ENCODE measurements at regions not wholly inside any gene's neighbourhood (a gene's known extent, or its start where the extent isn't known, plus 50 kb on each side); places are given as distances from the start of the nearest gene placed in this dataset.

DNA sequence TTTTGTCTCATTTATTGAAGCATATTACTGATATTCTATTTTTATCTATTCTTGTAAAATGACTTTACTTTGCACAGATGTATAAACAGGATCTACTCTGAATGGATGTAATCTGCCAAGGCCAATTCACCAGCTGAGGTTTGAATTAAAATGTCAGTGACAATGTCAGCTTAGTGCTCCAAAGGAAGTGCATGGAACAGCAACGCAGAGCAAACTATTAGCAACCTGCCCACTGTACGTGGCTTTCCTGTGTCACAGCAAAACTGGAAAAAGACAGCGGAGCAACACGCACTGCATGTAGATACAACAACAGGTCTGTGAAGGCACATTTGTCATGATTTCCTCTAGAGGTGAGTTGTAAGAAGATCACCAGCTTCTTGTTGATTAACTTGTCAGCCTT lies 409.4 kb downstream of the MED10 start:
- Histone ChIP-seq H3K4me3 (no peak overlapping the region), H3K4me1 (ENCODE audit: low read depth) (no peaks in the 10 kb centered on the region), H3K9me3 (no peaks in the 10 kb centered on the region), H3K36me3 (ENCODE audit: low read depth) (no peaks in the 10 kb centered on the region)
- ATAC-seq (no peak), DNase-seq (no peak)
- intact Hi-C loops (cut with DNase I, micrococcal nuclease) = no loop called here
- TF ChIP-seq, protein P1, sequence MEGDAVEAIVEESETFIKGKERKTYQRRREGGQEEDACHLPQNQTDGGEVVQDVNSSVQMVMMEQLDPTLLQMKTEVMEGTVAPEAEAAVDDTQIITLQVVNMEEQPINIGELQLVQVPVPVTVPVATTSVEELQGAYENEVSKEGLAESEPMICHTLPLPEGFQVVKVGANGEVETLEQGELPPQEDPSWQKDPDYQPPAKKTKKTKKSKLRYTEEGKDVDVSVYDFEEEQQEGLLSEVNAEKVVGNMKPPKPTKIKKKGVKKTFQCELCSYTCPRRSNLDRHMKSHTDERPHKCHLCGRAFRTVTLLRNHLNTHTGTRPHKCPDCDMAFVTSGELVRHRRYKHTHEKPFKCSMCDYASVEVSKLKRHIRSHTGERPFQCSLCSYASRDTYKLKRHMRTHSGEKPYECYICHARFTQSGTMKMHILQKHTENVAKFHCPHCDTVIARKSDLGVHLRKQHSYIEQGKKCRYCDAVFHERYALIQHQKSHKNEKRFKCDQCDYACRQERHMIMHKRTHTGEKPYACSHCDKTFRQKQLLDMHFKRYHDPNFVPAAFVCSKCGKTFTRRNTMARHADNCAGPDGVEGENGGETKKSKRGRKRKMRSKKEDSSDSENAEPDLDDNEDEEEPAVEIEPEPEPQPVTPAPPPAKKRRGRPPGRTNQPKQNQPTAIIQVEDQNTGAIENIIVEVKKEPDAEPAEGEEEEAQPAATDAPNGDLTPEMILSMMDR (IDR thresholded peaks at IDR 0.05) = no peak

DNA sequence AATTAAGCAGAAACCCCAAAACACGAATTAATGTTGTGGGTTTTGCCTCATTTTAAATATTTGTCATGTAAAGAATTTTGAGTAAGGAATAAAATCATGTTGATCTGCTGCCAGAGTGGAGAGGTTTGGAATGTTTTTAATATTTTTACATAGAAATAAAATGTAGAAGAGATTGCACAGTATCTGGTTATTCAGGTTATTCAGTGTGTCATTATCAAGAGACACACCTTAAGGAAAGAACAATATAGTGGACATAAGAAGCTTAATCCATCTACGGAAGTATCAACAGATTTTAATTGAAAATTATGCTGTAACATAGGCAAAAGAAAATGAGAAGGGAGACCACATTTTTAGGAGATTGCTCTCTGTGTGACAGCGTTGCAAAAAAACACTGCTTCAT lies 410.4 kb downstream of the MED10 start:
- no peak for DNase-seq
- Histone ChIP-seq H3K9me3 (no peaks in the 10 kb centered on the region), H3K4me1 (ENCODE audit: low read depth) (no peaks in the 10 kb centered on the region), H3K36me3 (ENCODE audit: low read depth) (no peaks in the 10 kb centered on the region), H3K4me3 (no peak overlapping the region)
- intact Hi-C loops (cut with DNase I, micrococcal nuclease) = no loop called here
- no peak for ATAC-seq
- TF ChIP-seq, protein P1 (IDR thresholded peaks at IDR 0.05) = no peak

DNA sequence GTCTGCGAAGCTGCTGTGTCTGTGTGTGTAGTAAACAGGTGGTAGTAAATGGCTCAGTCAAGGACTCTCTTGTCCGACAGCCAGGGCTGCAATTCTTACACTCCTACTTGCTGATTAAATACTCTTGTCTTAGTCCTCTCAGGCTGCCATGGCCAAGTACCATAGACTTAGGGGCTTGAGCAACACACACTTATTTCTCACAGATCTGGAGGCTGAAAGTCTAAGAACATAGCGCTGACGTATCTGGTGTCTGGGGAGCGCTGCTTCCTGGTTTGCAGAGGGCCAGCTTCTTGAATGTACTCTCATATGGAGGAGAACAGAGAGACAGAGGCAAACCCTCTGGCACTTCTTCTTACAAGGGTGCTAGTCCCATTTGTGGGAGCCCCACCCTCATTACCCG lies 411.0 kb downstream of the MED10 start:
- H3K36me3 ChIP-seq (ENCODE audit: low read depth) = no peaks in the 10 kb centered on the region

DNA sequence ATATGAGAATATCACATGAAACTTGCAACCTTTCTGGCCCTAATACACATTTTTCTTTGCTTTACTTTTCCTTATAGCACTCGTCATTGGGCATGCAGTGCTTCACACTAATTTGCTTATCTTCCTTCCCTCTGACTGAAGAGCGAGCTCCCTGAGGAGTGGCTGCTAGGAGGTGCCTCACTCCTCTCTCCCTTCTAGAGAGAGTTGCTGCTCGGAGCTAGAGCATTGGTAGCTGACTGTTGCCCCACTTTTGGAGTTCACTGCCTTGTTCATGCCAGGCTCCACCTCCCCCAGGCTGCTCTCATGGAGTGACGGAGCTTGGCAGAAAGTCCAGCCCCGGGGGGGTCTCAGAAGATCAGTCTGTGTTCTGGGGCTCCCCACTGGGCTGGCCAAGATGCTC lies 413.2 kb downstream of the MED10 start:
- TF ChIP-seq, protein P1 (IDR thresholded peaks at IDR 0.05) = no peak
- ATAC-seq = no peak
- no peak for DNase-seq

More for the DNA sequence above, 411.0 kb downstream of the MED10 start:
- DNase-seq = no peak
- intact Hi-C loops (cut with DNase I, micrococcal nuclease) = no loop called here
- no peaks in the 10 kb centered on the region for H3K4me1 ChIP-seq (ENCODE audit: low read depth)
- no peaks in the 10 kb centered on the region for H3K9me3 ChIP-seq
- no peak overlapping the region for H3K4me3 ChIP-seq
- TF ChIP-seq, protein P1 (IDR thresholded peaks at IDR 0.05) = no peak
- ATAC-seq = no peak

DNA sequence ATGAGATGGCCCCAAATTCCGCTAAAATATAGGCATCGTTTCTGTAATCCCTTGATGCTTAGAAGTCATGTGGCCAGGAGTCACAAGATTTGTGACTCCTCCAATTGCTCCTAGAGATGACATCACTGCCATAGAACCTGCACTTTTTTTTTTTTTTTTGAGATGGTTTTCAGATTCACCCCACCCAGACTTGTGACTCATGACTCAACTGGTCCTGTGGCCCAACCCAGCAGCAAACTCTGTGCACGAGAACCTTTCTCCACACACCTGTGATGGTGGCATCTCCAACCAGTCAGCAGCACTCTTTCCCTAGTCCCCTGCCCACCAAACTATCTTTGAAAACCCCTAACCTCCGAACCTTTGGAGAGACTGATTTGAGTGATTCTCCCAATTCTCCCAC lies 414.0 kb downstream of the MED10 start:
- TF ChIP-seq, protein P1 (IDR thresholded peaks at IDR 0.05) = no peak
- no peak for DNase-seq
- no peaks in the 10 kb centered on the region for H3K4me1 ChIP-seq (ENCODE audit: low read depth)
- ATAC-seq = no peak
- peaks cover 3% of the 10 kb centered on the region for H3K9me3 ChIP-seq
- no peaks in the 10 kb centered on the region for H3K36me3 ChIP-seq (ENCODE audit: low read depth)
- intact Hi-C loops (cut with DNase I, micrococcal nuclease) = no loop called here
- no peak overlapping the region for H3K4me3 ChIP-seq

More for the DNA sequence above, 413.2 kb downstream of the MED10 start:
- no peaks in the 10 kb centered on the region for H3K36me3 ChIP-seq (ENCODE audit: low read depth)
- no peak overlapping the region for H3K4me3 ChIP-seq
- H3K4me1 ChIP-seq (ENCODE audit: low read depth) = no peaks in the 10 kb centered on the region
- peaks cover 3% of the 10 kb centered on the region for H3K9me3 ChIP-seq
- intact Hi-C loops (cut with DNase I, micrococcal nuclease) = no loop called here

DNA sequence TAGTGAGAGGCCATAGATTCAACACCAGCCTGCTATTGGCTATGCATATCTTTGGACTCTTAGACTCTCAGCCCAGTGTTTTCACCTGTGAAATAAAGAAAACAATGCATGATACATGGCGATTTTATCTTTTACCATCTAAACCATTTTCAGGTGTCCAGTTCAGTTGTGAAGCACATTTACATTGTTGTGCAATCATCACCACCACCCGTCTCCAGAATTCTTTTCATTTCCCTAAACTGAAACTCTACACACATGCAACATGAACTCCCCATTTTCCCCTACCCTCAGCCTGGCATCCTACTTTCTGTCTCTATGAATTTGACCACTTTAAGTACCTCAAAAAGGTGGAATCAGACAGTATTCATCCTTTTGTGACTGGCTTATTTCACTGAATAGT lies 420.6 kb downstream of the MED10 start:
- DNase-seq = no peak
- H3K36me3 ChIP-seq (ENCODE audit: low read depth) = no peaks in the 10 kb centered on the region

More for the DNA sequence above, 420.6 kb downstream of the MED10 start:
- TF ChIP-seq, protein P1 (IDR thresholded peaks at IDR 0.05) = no peak
- intact Hi-C loops (cut with DNase I, micrococcal nuclease) = no loop called here
- ATAC-seq = no peak
- Histone ChIP-seq H3K4me3 (no peak overlapping the region), H3K4me1 (ENCODE audit: low read depth) (no peaks in the 10 kb centered on the region), H3K9me3 (peaks cover 11% of the 10 kb centered on the region)

All from mucosa of descending colon (tissue), 3 donors.